K562 (cell line): ENCODE measurements at regions not wholly inside any gene's neighbourhood (a gene's known extent, or its start where the extent isn't known, plus 50 kb on each side); places are given as distances from the start of the nearest gene placed in this dataset.
A peak's percentile ranks its signal among the peaks of the same experiment; 100 is the strongest.

Experiments used
- ATAC-seq: fragments of 200-7000 bp; cut with Tn5 transposase; 3 replicates; pipeline ENCODE4 v1.9.1; 2020; ENCODE audit warnings: moderate library complexity
- BruUV-seq: library from RNA; stranded (reverse); fragments of 400-500 nt; replicated peaks from 2 replicates; lab custom pipeline; 2021; lab: Mats Ljungman, UMichigan
- CTCF ChIA-PET: fragments of 300-600 bp; formaldehyde crosslinking; extraction: SDS; loops from one replicate; lab custom pipeline; 2021; ENCODE audit warnings: low intra/inter-chr PET ratio; lab: Yijun Ruan, JAX
- POLR2A ChIA-PET: fragments of 300-600, 350-650 bp; sonication (Branson Sonifier 250); formaldehyde crosslinking; extraction: SDS; loops from one replicate; lab custom pipeline; 2021; ENCODE audit warnings: antibody characterized with exemption, inconsistent platforms; lab: Yijun Ruan, JAX
- DNase-seq, 4 experiments: peaks; one replicate each; pipeline versions ENCODE4 v3.0.0 to v3.0.0-alpha.2; 2011 to 2018; ENCODE audit warnings: low spot score in 3 of 4, mixed read lengths in 3 of 4; ENCODE audit errors: extremely low read depth in 1 of 4
- FAIRE-seq: peaks from 2 replicates; lab custom pipeline; 2011; peaks lifted over from hg19 to GRCh38; lab: Jason Lieb, UNC
- H2AFZ ChIP-seq: 2 replicates; pipeline ENCODE4 v1.6.0; 2011; ENCODE audit warnings: low read depth, low read length, control low read depth, inconsistent platforms
- H3K27ac ChIP-seq: fragments of 200-600 bp; 3 replicates; pipeline ENCODE4 v1.8.0; 2011; ENCODE audit warnings: low read depth, mild to moderate bottlenecking, control low read depth, inconsistent platforms, low read length, moderate library complexity, mixed read lengths; ENCODE audit errors: extremely low read depth
- H3K27me3 ChIP-seq, 2 experiments: fragments of 300-600 bp in 1 of 2; 2 replicates in 1 of 2; 3 replicates in 1 of 2; pipeline versions ENCODE4 v1.6.0 to v1.8.0; 2011; ENCODE audit warnings: inconsistent platforms in 2 of 2, low read length in 2 of 2, mild to moderate bottlenecking in 1 of 2, mixed read lengths in 1 of 2, moderate library complexity in 1 of 2; ENCODE audit not compliant: control insufficient read depth in 2 of 2, insufficient read depth in 2 of 2
- H3K36me3 ChIP-seq: fragments of 300-600 bp; 3 replicates; pipeline ENCODE4 v1.8.0; 2011; ENCODE audit warnings: mild to moderate bottlenecking, low read length, inconsistent platforms; ENCODE audit not compliant: control insufficient read depth, insufficient read depth
- H3K4me1 ChIP-seq, 2 experiments: fragments of 200-600 bp in 1 of 2; replicated peaks in 1 of 2; 2 replicates in 1 of 2; 3 replicates in 1 of 2; pipeline versions ENCODE4 v1.5.1 to v1.8.0; 2011; ENCODE audit warnings: inconsistent platforms in 2 of 2, low read length in 2 of 2, mild to moderate bottlenecking in 1 of 2, mixed read lengths in 1 of 2, moderate library complexity in 1 of 2; ENCODE audit not compliant: control insufficient read depth in 2 of 2, insufficient read depth in 2 of 2
- H3K4me2 ChIP-seq: 2 replicates; pipeline ENCODE4 v1.6.1; 2011; ENCODE audit warnings: low read length, control low read depth, inconsistent platforms, mixed read lengths; ENCODE audit not compliant: insufficient read depth
- H3K4me3 ChIP-seq: fragments of 200-600 bp; sonication (generic), shearing (Covaris generic); 2 replicates; pipeline ENCODE4 v1.5.1; 2016; ENCODE audit warnings: control low read depth, inconsistent platforms
- H3K79me2 ChIP-seq: fragments of 200-600 bp; 3 replicates; pipeline ENCODE4 v1.8.0; 2011; ENCODE audit warnings: low read length, inconsistent platforms; ENCODE audit not compliant: control insufficient read depth, insufficient read depth
- H3K9ac ChIP-seq, 2 experiments: 2 replicates each; pipeline versions ENCODE4 v1.6.0 to v1.6.1; 2011; ENCODE audit warnings: low read depth in 2 of 2, low read length in 2 of 2, control low read depth in 1 of 2, inconsistent platforms in 1 of 2, mild to moderate bottlenecking in 1 of 2, mixed read lengths in 1 of 2; ENCODE audit not compliant: insufficient read depth in 1 of 2
- H3K9me1 ChIP-seq: one replicate; pipeline ENCODE4 v1.6.0; 2011; ENCODE audit warnings: inconsistent platforms, mild to moderate bottlenecking, low read length, moderate library complexity; ENCODE audit not compliant: control insufficient read depth, insufficient read depth
- H3K9me3 ChIP-seq: replicated peaks from 2 replicates; pipeline ENCODE4 v1.5.1; 2011; ENCODE audit warnings: low read depth, low read length, inconsistent platforms; ENCODE audit not compliant: control insufficient read depth, insufficient read depth
- H4K20me1 ChIP-seq: replicated peaks from 2 replicates; pipeline ENCODE4 v1.6.1; 2011; ENCODE audit warnings: low read length, inconsistent platforms, mixed read lengths; ENCODE audit not compliant: control insufficient read depth, insufficient read depth
- ATF7 ChIP-seq: fragments of 450-650 bp; IDR thresholded peaks from 2 replicates; pipeline ENCODE4 v1.7.1; 2014; ENCODE audit warnings: mild to moderate bottlenecking, moderate library complexity
- CCNT2 ChIP-seq: IDR thresholded peaks from 2 replicates; pipeline ENCODE4 v1.6.1; 2011; ENCODE audit warnings: borderline replicate concordance, low read depth, mild to moderate bottlenecking, moderate library complexity, mixed read lengths, low read length; ENCODE audit not compliant: insufficient read length; ENCODE audit errors: extremely low read depth
- CEBPB ChIP-seq: fragments of 450-650 bp; IDR thresholded peaks from 2 replicates; pipeline ENCODE4 v1.6.1; 2016; ENCODE audit warnings: missing genetic modification characterization, missing compliant biosample characterization
- KHSRP ChIP-seq: fragments of 450-650 bp; IDR thresholded peaks from 2 replicates; pipeline ENCODE4 v1.6.1; 2017
- LCOR ChIP-seq: sonication (generic); formaldehyde crosslinking; IDR thresholded peaks from 2 replicates; pipeline ENCODE4 v1.8.0; 2022; ENCODE audit warnings: mild to moderate bottlenecking, missing genetic modification reagents
- MBD2 ChIP-seq: sonication (generic); IDR thresholded peaks from 2 replicates; pipeline ENCODE4 v1.6.1; 2016; ENCODE audit warnings: low read depth, borderline replicate concordance
- MEIS2 ChIP-seq: fragments of 450-650 bp; IDR thresholded peaks from 2 replicates; pipeline ENCODE4 v1.6.1; 2014; ENCODE audit warnings: mild to moderate bottlenecking; ENCODE audit not compliant: partially characterized antibody
- MTA2 ChIP-seq: fragments of 450-650 bp; IDR thresholded peaks from 2 replicates; pipeline ENCODE4 v1.6.1; 2016; ENCODE audit warnings: low read depth
- NFIC ChIP-seq: fragments of 450-650 bp; IDR thresholded peaks from 2 replicates; pipeline ENCODE4 v1.6.1; 2017; ENCODE audit warnings: mild to moderate bottlenecking, inconsistent platforms
- POLR2B ChIP-seq: fragments of 450-650 bp; IDR thresholded peaks from 2 replicates; pipeline ENCODE4 v1.6.1; 2018; ENCODE audit warnings: low read depth; ENCODE audit not compliant: partially characterized antibody
- RNF2 ChIP-seq: sonication (generic); IDR thresholded peaks from 2 replicates; pipeline ENCODE4 v1.6.1; 2016
- SRF ChIP-seq, 2 experiments: fragments of 250-450, 450-650 bp in 1 of 2; sonication (Bioruptor Pico) in 1 of 2; sonication (generic) in 1 of 2; formaldehyde crosslinking; IDR thresholded peaks; 2 replicates each; pipeline versions ENCODE4 v1.5.0 to v1.5.1; 2020 to 2022; ENCODE audit warnings: mild to moderate bottlenecking in 1 of 2, missing genetic modification reagents in 1 of 2
- TEAD4 ChIP-seq, 2 experiments: sonication (generic) in 1 of 2; formaldehyde crosslinking in 1 of 2; IDR thresholded peaks; 2 replicates each; pipeline versions ENCODE4 v1.6.1 to v1.8.0; 2012 to 2022; ENCODE audit warnings: borderline replicate concordance in 1 of 2, inconsistent platforms in 1 of 2, low read length in 1 of 2, mild to moderate bottlenecking in 1 of 2, missing genetic modification reagents in 1 of 2
- ZNF316 ChIP-seq: fragments of 450-650 bp; IDR thresholded peaks from 2 replicates; pipeline ENCODE4 v1.6.1; 2016
- WGBS: fragments of 100-300 bp; shearing (Covaris generic); methylation state at CpG from one replicate; pipeline ENCODE4 v1.1.6; 2016; ENCODE audit warnings: low coverage, mixed read lengths; ENCODE audit not compliant: insufficient coverage; ENCODE audit errors: missing lambda C conversion rate; 5-methylcytosine and 5-hydroxymethylcytosine counted together
- in situ Hi-C: fragments of 300-500 bp; cut with MboI; formaldehyde crosslinking; loops from 4 replicates; pipeline ENCODE4 v1.15.0; 2018; ENCODE audit warnings: inconsistent platforms, mixed read lengths
- intact Hi-C: fragments of 100-400 bp; cut with micrococcal nuclease; formaldehyde crosslinking; loops from 2 replicates; pipeline ENCODE4 v1.14.2; 2022
- TF ChIP-seq, protein P1 (sequence below): sonication (generic); formaldehyde crosslinking; IDR thresholded peaks from 2 replicates; pipeline ENCODE4 v1.8.1; 2023; ENCODE audit warnings: mild to moderate bottlenecking, missing genetic modification reagents
- TF ChIP-seq, protein P2 (sequence below), 3 experiments: fragments of 200-800 bp in 1 of 3; fragments of 250-450 bp in 1 of 3; fragments of 450-650 bp in 1 of 3; sonication (Bioruptor Pico) in 1 of 3; sonication (Bioruptor generic) in 1 of 3; formaldehyde crosslinking in 1 of 3; IDR thresholded peaks; 2 replicates each; pipeline versions ENCODE4 v1.6.1 to v1.8.0; 2016 to 2022; ENCODE audit warnings: mild to moderate bottlenecking in 2 of 3, missing genetic modification characterization in 2 of 3, missing compliant biosample characterization in 1 of 3, moderate library complexity in 1 of 3

DNA sequence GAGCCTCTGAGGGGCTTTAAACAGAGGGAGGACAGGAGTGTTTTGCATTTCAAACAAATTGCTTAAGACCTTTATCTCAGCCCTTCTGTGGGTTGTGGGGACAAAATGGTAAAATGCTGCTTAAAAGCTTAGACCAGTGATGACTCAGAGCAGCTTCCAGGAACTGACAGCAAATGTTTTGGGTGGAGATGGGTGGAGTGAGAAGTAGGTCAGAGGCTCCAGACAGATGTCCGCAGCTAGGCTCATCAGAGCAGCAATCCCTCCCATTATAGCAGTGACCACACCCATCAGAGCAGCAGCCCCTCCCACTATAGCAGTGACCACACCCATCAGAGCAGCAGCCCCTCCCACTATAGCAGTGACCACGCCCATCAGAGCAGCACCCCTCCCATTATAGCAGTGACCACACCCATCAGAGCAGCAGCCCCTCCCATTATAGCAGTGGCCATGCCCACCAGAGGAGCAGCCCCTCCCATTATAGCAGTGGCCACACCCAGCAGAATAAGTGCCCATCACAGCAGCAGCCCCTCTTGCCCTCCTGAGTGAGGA lies 532.2 kb downstream of the MATN1 start:
- Histone ChIP-seq H4K20me1 (0 out of 2 replicates have a peak, but pooled peaks cover 4% of the 10 kb centered on the region), H2AFZ (0 out of 2 replicates have a peak overlapping the region, but pooled peaks have one; percentile 46), H3K4me2 (peak overlapping the region; percentile 65), H3K9ac (peak overlapping the region; percentile 32 to 52; a peak in 2 of 4 replicates), H3K9me1 (no peaks in the 10 kb centered on the region), H3K4me3 (no peak overlapping the region), H3K9me3 (no peaks in the 10 kb centered on the region; the same call in 1 of the 2 replicates), H3K4me1 (peaks cover 24 to 30% of the 10 kb centered on the region in 2 experiments), H3K36me3 (no peaks in the 10 kb centered on the region), H3K79me2 (no peaks in the 10 kb centered on the region), H3K27me3 (peaks cover 2 to 22% of the 10 kb centered on the region in 2 experiments; a peak in 2 of 5 replicates), H3K27ac (peak overlapping the region; percentile 78)
- intact Hi-C loops (no loop called here), in situ Hi-C loops (no loop called here)
- FAIRE-seq, result peak; percentile 100
- WGBS, result 3% methylated on average over 2 of the region's 2 CpGs
- CTCF ChIA-PET, result no interaction called here
- no TSS peak for BruUV-seq
- DNase-seq, result peak; percentile 92 to 95 (median 94)
- ATAC-seq, result peak; percentile 98
- POLR2A ChIA-PET, result interaction anchor here (0.5 to 1.6 kb wide), 5 partner anchors 8 to 1072 kb away, joined by 3 to 7 read pairs (median 3); no protein-coding TSS in a partner anchor
- TF ChIP-seq, protein P1, sequence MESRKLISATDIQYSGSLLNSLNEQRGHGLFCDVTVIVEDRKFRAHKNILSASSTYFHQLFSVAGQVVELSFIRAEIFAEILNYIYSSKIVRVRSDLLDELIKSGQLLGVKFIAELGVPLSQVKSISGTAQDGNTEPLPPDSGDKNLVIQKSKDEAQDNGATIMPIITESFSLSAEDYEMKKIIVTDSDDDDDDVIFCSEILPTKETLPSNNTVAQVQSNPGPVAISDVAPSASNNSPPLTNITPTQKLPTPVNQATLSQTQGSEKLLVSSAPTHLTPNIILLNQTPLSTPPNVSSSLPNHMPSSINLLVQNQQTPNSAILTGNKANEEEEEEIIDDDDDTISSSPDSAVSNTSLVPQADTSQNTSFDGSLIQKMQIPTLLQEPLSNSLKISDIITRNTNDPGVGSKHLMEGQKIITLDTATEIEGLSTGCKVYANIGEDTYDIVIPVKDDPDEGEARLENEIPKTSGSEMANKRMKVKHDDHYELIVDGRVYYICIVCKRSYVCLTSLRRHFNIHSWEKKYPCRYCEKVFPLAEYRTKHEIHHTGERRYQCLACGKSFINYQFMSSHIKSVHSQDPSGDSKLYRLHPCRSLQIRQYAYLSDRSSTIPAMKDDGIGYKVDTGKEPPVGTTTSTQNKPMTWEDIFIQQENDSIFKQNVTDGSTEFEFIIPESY (CRISPR knock-in tag), result no peak
- TF ChIP-seq MTA2 (peak; percentile 81), ZNF316 (0 out of 2 replicates have a peak, but pooled peaks have one; percentile 10), RNF2 (peak; percentile 37; the same call in 1 of the 2 replicates), KHSRP (no peak), MBD2 (peak; percentile 70), CCNT2 (peak; percentile 93), POLR2B (no peak), TEAD4 (IDR thresholded peaks at IDR 0.05; ENCODE audit: low read length) (peak; percentile 91), TEAD4 (CRISPR knock-in tag; IDR thresholded peaks at IDR 0.05; ENCODE audit: borderline replicate concordance) (no peak), SRF (CRISPR knock-in tag; IDR thresholded peaks at IDR 0.05) (peak in 1 of 2 experiments; percentile 88; a peak in 2 of 4 replicates), MEIS2 (peak; percentile 89), NFIC (peak; percentile 76), LCOR (CRISPR knock-in tag) (peak; percentile 100), ATF7 (peak; percentile 87), CEBPB (peak; percentile 95)
- TF ChIP-seq, protein P2, sequence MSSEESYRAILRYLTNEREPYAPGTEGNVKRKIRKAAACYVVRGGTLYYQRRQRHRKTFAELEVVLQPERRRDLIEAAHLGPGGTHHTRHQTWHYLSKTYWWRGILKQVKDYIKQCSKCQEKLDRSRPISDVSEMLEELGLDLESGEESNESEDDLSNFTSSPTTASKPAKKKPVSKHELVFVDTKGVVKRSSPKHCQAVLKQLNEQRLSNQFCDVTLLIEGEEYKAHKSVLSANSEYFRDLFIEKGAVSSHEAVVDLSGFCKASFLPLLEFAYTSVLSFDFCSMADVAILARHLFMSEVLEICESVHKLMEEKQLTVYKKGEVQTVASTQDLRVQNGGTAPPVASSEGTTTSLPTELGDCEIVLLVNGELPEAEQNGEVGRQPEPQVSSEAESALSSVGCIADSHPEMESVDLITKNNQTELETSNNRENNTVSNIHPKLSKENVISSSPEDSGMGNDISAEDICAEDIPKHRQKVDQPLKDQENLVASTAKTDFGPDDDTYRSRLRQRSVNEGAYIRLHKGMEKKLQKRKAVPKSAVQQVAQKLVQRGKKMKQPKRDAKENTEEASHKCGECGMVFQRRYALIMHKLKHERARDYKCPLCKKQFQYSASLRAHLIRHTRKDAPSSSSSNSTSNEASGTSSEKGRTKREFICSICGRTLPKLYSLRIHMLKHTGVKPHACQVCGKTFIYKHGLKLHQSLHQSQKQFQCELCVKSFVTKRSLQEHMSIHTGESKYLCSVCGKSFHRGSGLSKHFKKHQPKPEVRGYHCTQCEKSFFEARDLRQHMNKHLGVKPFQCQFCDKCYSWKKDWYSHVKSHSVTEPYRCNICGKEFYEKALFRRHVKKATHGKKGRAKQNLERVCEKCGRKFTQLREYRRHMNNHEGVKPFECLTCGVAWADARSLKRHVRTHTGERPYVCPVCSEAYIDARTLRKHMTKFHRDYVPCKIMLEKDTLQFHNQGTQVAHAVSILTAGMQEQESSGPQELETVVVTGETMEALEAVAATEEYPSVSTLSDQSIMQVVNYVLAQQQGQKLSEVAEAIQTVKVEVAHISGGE (CRISPR knock-in tag; IDR thresholded peaks at IDR 0.05), result 0 out of 6 replicates have a peak, but pooled peaks of 1 of the 3 experiments have one; percentile 36
